ENCODE measurements at regions not wholly inside any gene's neighbourhood (a gene's known extent, or its start where the extent isn't known, plus 50 kb on each side); places are given as distances from the start of the nearest gene placed in this dataset.

DNA sequence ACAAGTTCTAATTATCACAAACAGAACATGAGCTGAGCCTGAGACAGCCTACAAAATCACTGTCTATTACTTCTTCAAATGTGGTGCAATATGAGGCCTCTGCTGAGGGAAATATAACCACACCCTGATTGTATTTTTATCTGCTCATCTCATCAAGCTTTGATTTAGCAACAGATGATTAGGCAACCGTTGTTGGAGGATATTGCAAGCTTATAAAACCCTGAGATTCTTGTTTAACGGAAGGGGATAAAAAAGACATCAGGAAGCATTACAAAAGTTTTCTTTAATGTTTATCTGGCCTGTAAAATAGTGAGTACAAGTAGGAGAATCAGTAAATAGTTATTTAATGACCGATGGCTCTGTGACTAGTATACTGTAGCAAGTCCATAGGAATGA is 108.5 kb downstream of the ZNF330 start:
- TF ChIP-seq ZNF140 (CRISPR knock-in tag; IDR thresholded peaks at IDR 0.05) (no peak), BMI1 (IDR thresholded peaks at IDR 0.05; ENCODE audit: low read length) (no peak)
